Progenitor cell of endocrine pancreas (in vitro differentiated cells): ENCODE measurements at regions not wholly inside any gene's neighbourhood (a gene's known extent, or its start where the extent isn't known, plus 50 kb on each side); places are given as distances from the start of the nearest gene placed in this dataset.

Experiments
- DNase-seq: peaks from one replicate; pipeline ENCODE4 v3.0.0; 2021; ENCODE audit warnings: low spot score; ENCODE audit not compliant: unreplicated experiment
- H3K27ac Mint-ChIP-seq: 2 replicates; pipeline ENCODE4 v1.8.0; 2021; ENCODE audit warnings: mild to moderate bottlenecking, moderate library complexity, mixed read lengths
- H3K27me3 Mint-ChIP-seq: 2 replicates; pipeline ENCODE4 v1.8.0; 2021; ENCODE audit warnings: mixed read lengths
- H3K36me3 Mint-ChIP-seq: 2 replicates; pipeline ENCODE4 v1.8.0; 2022; ENCODE audit warnings: mixed read lengths; ENCODE audit not compliant: insufficient read depth
- H3K4me1 Mint-ChIP-seq: 2 replicates; pipeline ENCODE4 v1.8.0; 2021; ENCODE audit warnings: low read depth, mixed read lengths
- H3K4me3 Mint-ChIP-seq: 2 replicates; pipeline ENCODE4 v1.8.0; 2021; ENCODE audit warnings: low read depth, mild to moderate bottlenecking, moderate library complexity, mixed read lengths
- H3K9me3 Mint-ChIP-seq: 2 replicates; pipeline ENCODE4 v1.8.0; 2021; ENCODE audit warnings: low read depth, mixed read lengths
- TF ChIP-seq, protein P1 (sequence below): fragments of 200-600 bp; sonication (generic); IDR thresholded peaks from one replicate; pipeline ENCODE4 v1.5.0; 2021; ENCODE audit warnings: antibody characterized with exemption, mild to moderate bottlenecking; ENCODE audit not compliant: unreplicated experiment

DNA sequence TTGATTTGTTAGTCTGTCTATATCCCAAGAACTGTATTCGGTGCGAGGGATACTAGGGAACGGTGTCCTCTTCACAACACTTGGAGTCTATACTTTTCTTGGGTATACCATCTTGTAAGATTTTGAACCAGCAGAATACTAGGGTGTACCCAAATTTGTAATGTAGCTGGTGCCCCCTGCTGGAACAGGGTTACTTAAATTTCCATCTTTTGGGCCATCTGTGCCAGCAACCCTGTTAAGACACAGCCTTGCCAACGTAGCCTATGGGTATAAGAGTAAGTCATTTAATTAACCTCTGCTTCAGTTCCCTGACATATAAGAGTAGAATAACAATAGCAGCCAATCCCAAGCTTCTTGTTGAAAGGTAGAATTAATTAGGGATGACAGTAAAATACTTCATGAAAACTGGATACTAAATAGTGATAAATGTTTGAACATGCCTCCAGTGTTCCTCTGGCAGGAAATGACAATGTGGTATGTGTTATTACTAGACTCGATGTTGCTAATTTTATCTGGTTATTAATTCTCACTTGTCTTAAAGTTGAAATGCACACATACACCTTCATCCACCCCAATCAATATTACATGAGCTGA is 607.6 kb downstream of the FGF9 start:
- Mint-ChIP-seq H3K4me3 (no peak overlapping the region), H3K36me3 (no peaks in the 10 kb centered on the region), H3K27me3 (no peaks in the 10 kb centered on the region), H3K4me1 (no peaks in the 10 kb centered on the region), H3K9me3 (no peaks in the 10 kb centered on the region), H3K27ac (no peak overlapping the region)
- TF ChIP-seq, protein P1, sequence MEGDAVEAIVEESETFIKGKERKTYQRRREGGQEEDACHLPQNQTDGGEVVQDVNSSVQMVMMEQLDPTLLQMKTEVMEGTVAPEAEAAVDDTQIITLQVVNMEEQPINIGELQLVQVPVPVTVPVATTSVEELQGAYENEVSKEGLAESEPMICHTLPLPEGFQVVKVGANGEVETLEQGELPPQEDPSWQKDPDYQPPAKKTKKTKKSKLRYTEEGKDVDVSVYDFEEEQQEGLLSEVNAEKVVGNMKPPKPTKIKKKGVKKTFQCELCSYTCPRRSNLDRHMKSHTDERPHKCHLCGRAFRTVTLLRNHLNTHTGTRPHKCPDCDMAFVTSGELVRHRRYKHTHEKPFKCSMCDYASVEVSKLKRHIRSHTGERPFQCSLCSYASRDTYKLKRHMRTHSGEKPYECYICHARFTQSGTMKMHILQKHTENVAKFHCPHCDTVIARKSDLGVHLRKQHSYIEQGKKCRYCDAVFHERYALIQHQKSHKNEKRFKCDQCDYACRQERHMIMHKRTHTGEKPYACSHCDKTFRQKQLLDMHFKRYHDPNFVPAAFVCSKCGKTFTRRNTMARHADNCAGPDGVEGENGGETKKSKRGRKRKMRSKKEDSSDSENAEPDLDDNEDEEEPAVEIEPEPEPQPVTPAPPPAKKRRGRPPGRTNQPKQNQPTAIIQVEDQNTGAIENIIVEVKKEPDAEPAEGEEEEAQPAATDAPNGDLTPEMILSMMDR: peak; percentile 62
- peak; percentile 16 for DNase-seq

DNA sequence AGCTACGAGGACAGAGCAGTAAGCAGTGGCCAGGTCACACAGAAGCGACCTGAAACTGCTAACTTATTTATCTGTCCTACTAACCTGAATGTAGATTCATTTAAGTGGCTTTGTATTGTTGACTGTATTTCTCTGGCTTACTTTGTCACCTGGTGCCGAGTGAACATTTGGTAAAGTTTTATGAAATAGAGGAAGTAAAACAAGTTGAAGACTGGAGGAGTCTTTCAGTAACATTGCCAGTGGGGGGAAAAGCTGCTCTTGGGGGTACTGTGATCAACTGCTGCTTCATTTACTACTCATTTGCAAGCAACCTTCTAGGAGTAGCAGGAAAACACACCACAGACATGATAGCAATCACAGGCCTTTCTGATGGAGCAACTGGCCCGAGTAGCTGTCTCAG is 615.0 kb downstream of the FGF9 start:
- TF ChIP-seq, protein P1: no peak
- H3K4me3 Mint-ChIP-seq: no peak overlapping the region

DNA sequence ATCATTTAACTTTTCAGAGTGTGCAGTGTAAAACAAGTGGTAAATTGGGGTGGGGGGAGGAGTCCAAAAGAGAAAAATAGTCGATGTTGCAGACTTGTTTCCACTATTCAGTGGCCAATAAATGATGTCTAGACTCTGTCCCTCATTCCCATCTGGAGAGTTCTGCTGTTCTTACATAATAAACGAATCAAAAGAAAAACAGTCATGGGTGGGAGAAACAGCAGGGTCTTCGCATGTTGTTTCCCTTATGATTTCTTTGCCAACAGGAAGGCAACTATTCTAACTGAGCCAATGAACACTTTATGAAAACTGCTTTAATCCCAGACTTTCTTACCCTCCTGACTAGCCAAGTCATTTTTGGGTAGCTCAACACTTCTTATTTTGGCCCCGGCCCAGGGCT is 615.5 kb downstream of the FGF9 start:
- Mint-ChIP-seq H3K9me3 (no peaks in the 10 kb centered on the region), H3K4me1 (peaks cover 3% of the 10 kb centered on the region), H3K27ac (no peak overlapping the region), H3K36me3 (peaks cover 1% of the 10 kb centered on the region), H3K4me3 (no peak overlapping the region), H3K27me3 (no peaks in the 10 kb centered on the region)
- TF ChIP-seq, protein P1: no peak
- no peak for DNase-seq

More for the DNA sequence above, 615.0 kb downstream of the FGF9 start:
- Mint-ChIP-seq H3K9me3 (no peaks in the 10 kb centered on the region), H3K27ac (no peak overlapping the region), H3K27me3 (no peaks in the 10 kb centered on the region), H3K4me1 (peaks cover 3% of the 10 kb centered on the region), H3K36me3 (peaks cover 1% of the 10 kb centered on the region)
- DNase-seq: no peak

DNA sequence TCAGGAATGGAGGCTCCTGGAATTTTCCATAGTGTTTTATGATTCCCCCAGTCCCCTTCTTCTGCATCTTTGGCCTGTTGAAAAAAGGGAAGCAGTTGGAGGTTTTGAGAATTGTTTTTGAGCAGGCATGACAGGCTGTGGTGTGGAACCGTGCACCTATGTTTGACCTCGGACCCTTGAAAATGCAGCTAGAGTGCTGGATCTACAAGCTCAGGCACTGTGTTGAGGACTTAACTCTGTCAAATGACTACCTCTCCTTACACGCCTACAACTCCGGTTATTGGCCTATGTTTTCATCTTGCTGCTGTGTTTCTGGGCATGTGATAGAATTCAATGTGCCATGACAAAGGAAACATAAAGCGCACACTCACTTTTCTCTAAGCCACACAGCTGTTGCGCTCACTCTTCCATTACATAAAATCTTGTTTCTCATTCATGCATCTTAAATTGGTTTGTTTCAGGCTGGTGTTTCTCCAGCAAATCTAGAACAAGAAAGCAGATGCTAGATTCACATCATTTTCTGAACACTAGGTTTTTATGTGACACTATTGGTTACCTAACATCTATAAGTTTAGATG is 616.6 kb downstream of the FGF9 start:
- Mint-ChIP-seq H3K4me1 (peaks cover 3% of the 10 kb centered on the region), H3K36me3 (peaks cover 1% of the 10 kb centered on the region), H3K9me3 (no peaks in the 10 kb centered on the region), H3K4me3 (no peak overlapping the region), H3K27ac (no peak overlapping the region), H3K27me3 (no peaks in the 10 kb centered on the region)
- TF ChIP-seq, protein P1: no peak
- DNase-seq: no peak

DNA sequence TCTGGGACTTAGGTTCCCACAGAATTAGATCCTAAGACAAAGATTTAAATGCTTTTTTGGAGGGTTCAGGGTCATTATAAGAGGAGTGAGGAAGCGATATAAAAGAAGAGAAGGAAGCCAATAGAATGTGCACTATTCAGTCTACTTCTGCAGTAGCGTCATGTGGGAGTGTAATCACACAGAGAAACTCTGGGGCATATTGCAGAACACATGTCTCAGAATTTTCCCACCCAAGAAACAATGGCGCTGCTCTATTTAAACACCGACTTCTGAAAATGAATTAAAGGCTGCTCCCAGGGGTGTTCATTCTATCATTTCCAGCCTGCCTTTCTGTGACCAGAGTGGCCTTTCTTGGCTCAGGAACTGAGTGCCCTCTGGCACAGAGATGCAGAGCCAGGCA is 617.6 kb downstream of the FGF9 start:
- no peak overlapping the region for H3K27ac Mint-ChIP-seq
- no peak for DNase-seq
- H3K27me3 Mint-ChIP-seq: no peaks in the 10 kb centered on the region
- TF ChIP-seq, protein P1: no peak
- peaks cover 3% of the 10 kb centered on the region for H3K4me1 Mint-ChIP-seq
- H3K9me3 Mint-ChIP-seq: no peaks in the 10 kb centered on the region
- H3K4me3 Mint-ChIP-seq: no peak overlapping the region
- H3K36me3 Mint-ChIP-seq: peaks cover 1% of the 10 kb centered on the region
